CD4-positive, CD25-positive, alpha-beta regulatory T cell (primary cell): ENCODE measurements at regions not wholly inside any gene's neighbourhood (a gene's known extent, or its start where the extent isn't known, plus 50 kb on each side); places are given as distances from the start of the nearest gene placed in this dataset.
A peak's percentile ranks its signal among the peaks of the same experiment; 100 is the strongest.

Experiments
- ATAC-seq, 2 donors: fragments of 150-1000 bp; cut with Tn5 transposase; one replicate each; pipeline ENCODE4 v1.10.0; 2021; ENCODE audit warnings: low read depth in 2 of 2, moderate number of reproducible peaks in 2 of 2, moderate library complexity in 1 of 2
- DNase-seq, 3 donors: peaks; one replicate each; pipeline versions ENCODE4 v3.0.0 to v3.0.0-alpha.2; 2012 to 2022; ENCODE audit warnings: mixed read lengths in 1 of 3
- H3K27ac ChIP-seq: one replicate; pipeline ENCODE4 v1.7.0; 2013; ENCODE audit warnings: mild to moderate bottlenecking, low read length; ENCODE audit not compliant: insufficient read depth, poor library complexity, severe bottlenecking
- H3K27me3 ChIP-seq: one replicate; pipeline ENCODE4 v1.7.0; 2013; ENCODE audit warnings: low read length; ENCODE audit not compliant: control insufficient read depth, insufficient read depth
- H3K36me3 ChIP-seq: one replicate; pipeline ENCODE4 v1.7.0; 2013; ENCODE audit warnings: mild to moderate bottlenecking, low read length, moderate library complexity; ENCODE audit not compliant: control insufficient read depth, insufficient read depth
- H3K4me1 ChIP-seq: 2 replicates; pipeline ENCODE4 v1.7.0; 2013; ENCODE audit warnings: mild to moderate bottlenecking, low read length; ENCODE audit not compliant: insufficient read depth, control insufficient read depth, poor library complexity, severe bottlenecking
- H3K4me3 ChIP-seq: one replicate; pipeline ENCODE4 v1.7.0; 2013; ENCODE audit warnings: low read depth, mild to moderate bottlenecking, low read length, moderate library complexity
- H3K9me3 ChIP-seq, 2 experiments: 1 replicate in 1 of 2; 2 replicates in 1 of 2; pipeline ENCODE4 v1.7.0; 2013; ENCODE audit warnings: low read length in 2 of 2, mild to moderate bottlenecking in 1 of 2, moderate library complexity in 1 of 2; ENCODE audit not compliant: control insufficient read depth in 2 of 2
- H3K27ac Mint-ChIP-seq, 3 donors: one replicate each; pipeline ENCODE4 v1.8.0; 2020 to 2022; ENCODE audit warnings: mild to moderate bottlenecking in 3 of 3, mixed read lengths in 3 of 3, moderate library complexity in 2 of 3
- H3K27me3 Mint-ChIP-seq: one replicate; pipeline ENCODE4 v1.8.0; 2022; ENCODE audit warnings: mild to moderate bottlenecking, mixed read lengths
- H3K36me3 Mint-ChIP-seq: one replicate; pipeline ENCODE4 v1.8.0; 2020; ENCODE audit warnings: mixed read lengths
- H3K4me1 Mint-ChIP-seq, 4 donors: one replicate each; pipeline ENCODE4 v1.8.0; 2020 to 2022; ENCODE audit warnings: mixed read lengths in 4 of 4, mild to moderate bottlenecking in 1 of 4
- H3K4me3 Mint-ChIP-seq, 4 donors: one replicate each; pipeline ENCODE4 v1.8.0; 2020 to 2022; ENCODE audit warnings: mild to moderate bottlenecking in 4 of 4, mixed read lengths in 4 of 4, moderate library complexity in 3 of 4
- H3K9me3 Mint-ChIP-seq, 7 donors: one replicate each; pipeline ENCODE4 v1.8.0; 2020 to 2022; ENCODE audit warnings: mixed read lengths in 7 of 7, mild to moderate bottlenecking in 3 of 7, moderate library complexity in 2 of 7

GRCh38 chr5:23274171-23274570, 233.2 kb upstream of the PRDM9 start:
- no peaks in the 10 kb centered on the region for H3K4me1 Mint-ChIP-seq
- H3K4me1 ChIP-seq: no peaks in the 10 kb centered on the region
- no peak for ATAC-seq
- no peak overlapping the region for H3K27ac ChIP-seq
- no peaks in the 10 kb centered on the region for H3K36me3 Mint-ChIP-seq
- no peak overlapping the region for H3K4me3 ChIP-seq
- no peaks in the 10 kb centered on the region for H3K27me3 Mint-ChIP-seq
- no peak overlapping the region for H3K4me3 Mint-ChIP-seq
- peaks cover 0 to 28% (median 8%) of the 10 kb centered on the region in 7 donors for H3K9me3 Mint-ChIP-seq
- H3K27me3 ChIP-seq: no peaks in the 10 kb centered on the region
- no peak for DNase-seq
- peaks cover 0 to 12% of the 10 kb centered on the region in 2 experiments for H3K9me3 ChIP-seq
- H3K36me3 ChIP-seq: no peaks in the 10 kb centered on the region
- no peak overlapping the region for H3K27ac Mint-ChIP-seq

- no peak overlapping the region for H3K4me3 Mint-ChIP-seq
- Histone ChIP-seq H3K36me3 (no peaks in the 10 kb centered on the region), H3K27ac (no peak overlapping the region), H3K27me3 (no peaks in the 10 kb centered on the region), H3K4me3 (no peak overlapping the region), H3K4me1 (no peaks in the 10 kb centered on the region), H3K9me3 (no peaks in the 10 kb centered on the region)
- ATAC-seq (no peak), DNase-seq (no peak)
- H3K27ac Mint-ChIP-seq: no peak overlapping the region
- H3K4me1 Mint-ChIP-seq: no peaks in the 10 kb centered on the region
- H3K36me3 Mint-ChIP-seq: no peaks in the 10 kb centered on the region
- H3K27me3 Mint-ChIP-seq: no peaks in the 10 kb centered on the region
- H3K9me3 Mint-ChIP-seq: peaks cover 0 to 22% (median 5%) of the 10 kb centered on the region in 7 donors
Measured at GRCh38 chr5:23269981-23270380, 237.4 kb upstream of the PRDM9 start.

GRCh38 chr5:23268136-23268535, 239.3 kb upstream of the PRDM9 start:
- Mint-ChIP-seq H3K4me3 (no peak overlapping the region), H3K9me3 (peaks cover 0 to 13% (median 2%) of the 10 kb centered on the region in 7 donors), H3K36me3 (no peaks in the 10 kb centered on the region), H3K4me1 (no peaks in the 10 kb centered on the region), H3K27me3 (no peaks in the 10 kb centered on the region), H3K27ac (no peak overlapping the region)
- no peak for DNase-seq
- no peak for ATAC-seq
- no peaks in the 10 kb centered on the region for H3K27me3 ChIP-seq
- no peaks in the 10 kb centered on the region for H3K4me1 ChIP-seq
- H3K9me3 ChIP-seq: no peaks in the 10 kb centered on the region
- no peak overlapping the region for H3K4me3 ChIP-seq
- no peak overlapping the region for H3K27ac ChIP-seq
- no peaks in the 10 kb centered on the region for H3K36me3 ChIP-seq

- peaks cover 2 to 13% of the 10 kb centered on the region in 2 experiments for H3K9me3 ChIP-seq
- no peaks in the 10 kb centered on the region for H3K27me3 ChIP-seq
- Mint-ChIP-seq H3K27me3 (no peaks in the 10 kb centered on the region), H3K4me1 (no peaks in the 10 kb centered on the region), H3K36me3 (no peaks in the 10 kb centered on the region), H3K27ac (no peak overlapping the region), H3K4me3 (no peak overlapping the region), H3K9me3 (peaks cover 3 to 22% (median 10%) of the 10 kb centered on the region in 7 donors)
- H3K36me3 ChIP-seq: no peaks in the 10 kb centered on the region
- H3K4me3 ChIP-seq: no peak overlapping the region
- H3K4me1 ChIP-seq: no peaks in the 10 kb centered on the region
- ATAC-seq: no peak
- no peak overlapping the region for H3K27ac ChIP-seq
- no peak for DNase-seq
Measured at GRCh38 chr5:23260621-23261020, 246.8 kb upstream of the PRDM9 start.

GRCh38 chr5:23257656-23258055, 249.8 kb upstream of the PRDM9 start:
- Mint-ChIP-seq H3K36me3 (no peaks in the 10 kb centered on the region), H3K4me3 (no peak overlapping the region), H3K4me1 (no peaks in the 10 kb centered on the region), H3K27ac (no peak overlapping the region), H3K9me3 (peaks cover 4 to 31% (median 8%) of the 10 kb centered on the region in 7 donors), H3K27me3 (no peaks in the 10 kb centered on the region)
- Histone ChIP-seq H3K36me3 (no peaks in the 10 kb centered on the region), H3K4me3 (no peak overlapping the region), H3K9me3 (peaks cover 4 to 24% of the 10 kb centered on the region in 2 experiments), H3K4me1 (no peaks in the 10 kb centered on the region), H3K27ac (no peak overlapping the region), H3K27me3 (no peaks in the 10 kb centered on the region)
- no peak for ATAC-seq
- no peak for DNase-seq

- no peaks in the 10 kb centered on the region for H3K27me3 Mint-ChIP-seq
- H3K4me3 Mint-ChIP-seq: no peak overlapping the region
Measured at GRCh38 chr5:23253621-23254198, 253.7 kb upstream of the PRDM9 start.

GRCh38 chr5:23242891-23243290, 264.5 kb upstream of the PRDM9 start:
- Mint-ChIP-seq H3K27ac (no peak overlapping the region), H3K36me3 (no peaks in the 10 kb centered on the region), H3K4me1 (no peaks in the 10 kb centered on the region), H3K4me3 (no peak overlapping the region), H3K9me3 (peaks cover 1 to 27% (median 12%) of the 10 kb centered on the region in 7 donors), H3K27me3 (no peaks in the 10 kb centered on the region)
- no peaks in the 10 kb centered on the region for H3K36me3 ChIP-seq
- H3K9me3 ChIP-seq: peaks cover 0 to 2% of the 10 kb centered on the region in 2 experiments
- H3K4me3 ChIP-seq: no peak overlapping the region
- DNase-seq (no peak), ATAC-seq (no peak)
- no peak overlapping the region for H3K27ac ChIP-seq
- no peaks in the 10 kb centered on the region for H3K4me1 ChIP-seq
- H3K27me3 ChIP-seq: no peaks in the 10 kb centered on the region

More at GRCh38 chr5:23253621-23254198, 253.7 kb upstream of the PRDM9 start:
- no peak for DNase-seq
- Histone ChIP-seq H3K27ac (no peak overlapping the region), H3K36me3 (no peaks in the 10 kb centered on the region), H3K4me3 (no peak overlapping the region), H3K9me3 (peaks cover 7 to 24% of the 10 kb centered on the region in 2 experiments), H3K27me3 (no peaks in the 10 kb centered on the region), H3K4me1 (no peaks in the 10 kb centered on the region)
- ATAC-seq: no peak
- Mint-ChIP-seq H3K4me1 (no peaks in the 10 kb centered on the region), H3K9me3 (peaks cover 0 to 39% (median 5%) of the 10 kb centered on the region in 7 donors), H3K36me3 (no peaks in the 10 kb centered on the region), H3K27ac (no peak overlapping the region)

- Mint-ChIP-seq H3K4me1 (no peaks in the 10 kb centered on the region), H3K9me3 (peaks cover 0 to 40% (median 6%) of the 10 kb centered on the region in 7 donors), H3K36me3 (no peaks in the 10 kb centered on the region), H3K27ac (no peak overlapping the region), H3K27me3 (no peaks in the 10 kb centered on the region), H3K4me3 (peak overlapping the region in 1 of 4 donors; percentile 27)
- H3K4me1 ChIP-seq: no peaks in the 10 kb centered on the region
- H3K9me3 ChIP-seq: peaks cover 3 to 8% of the 10 kb centered on the region in 2 experiments
- H3K27ac ChIP-seq: no peak overlapping the region
- DNase-seq (no peak), ATAC-seq (no peak)
- no peak overlapping the region for H3K4me3 ChIP-seq
- H3K27me3 ChIP-seq: no peaks in the 10 kb centered on the region
- H3K36me3 ChIP-seq: no peaks in the 10 kb centered on the region
Measured at GRCh38 chr5:23235246-23235645, 272.2 kb upstream of the PRDM9 start.
